LNCAP (cell line): ENCODE measurements at regions not wholly inside any gene's neighbourhood (a gene's known extent, or its start where the extent isn't known, plus 50 kb on each side); places are given as distances from the start of the nearest gene placed in this dataset.

Experiments
- TF ChIP-seq, protein P1 (sequence below): fragments of 450-650 bp; IDR thresholded peaks from 2 replicates; pipeline ENCODE4 v1.5.1; 2017; ENCODE audit warnings: mild to moderate bottlenecking

- TF ChIP-seq, protein P1, sequence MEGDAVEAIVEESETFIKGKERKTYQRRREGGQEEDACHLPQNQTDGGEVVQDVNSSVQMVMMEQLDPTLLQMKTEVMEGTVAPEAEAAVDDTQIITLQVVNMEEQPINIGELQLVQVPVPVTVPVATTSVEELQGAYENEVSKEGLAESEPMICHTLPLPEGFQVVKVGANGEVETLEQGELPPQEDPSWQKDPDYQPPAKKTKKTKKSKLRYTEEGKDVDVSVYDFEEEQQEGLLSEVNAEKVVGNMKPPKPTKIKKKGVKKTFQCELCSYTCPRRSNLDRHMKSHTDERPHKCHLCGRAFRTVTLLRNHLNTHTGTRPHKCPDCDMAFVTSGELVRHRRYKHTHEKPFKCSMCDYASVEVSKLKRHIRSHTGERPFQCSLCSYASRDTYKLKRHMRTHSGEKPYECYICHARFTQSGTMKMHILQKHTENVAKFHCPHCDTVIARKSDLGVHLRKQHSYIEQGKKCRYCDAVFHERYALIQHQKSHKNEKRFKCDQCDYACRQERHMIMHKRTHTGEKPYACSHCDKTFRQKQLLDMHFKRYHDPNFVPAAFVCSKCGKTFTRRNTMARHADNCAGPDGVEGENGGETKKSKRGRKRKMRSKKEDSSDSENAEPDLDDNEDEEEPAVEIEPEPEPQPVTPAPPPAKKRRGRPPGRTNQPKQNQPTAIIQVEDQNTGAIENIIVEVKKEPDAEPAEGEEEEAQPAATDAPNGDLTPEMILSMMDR = no peak
These were observed 81.6 kb upstream of the ICA1 start for GRCh38 chr7:8343556-8343955.

DNA sequence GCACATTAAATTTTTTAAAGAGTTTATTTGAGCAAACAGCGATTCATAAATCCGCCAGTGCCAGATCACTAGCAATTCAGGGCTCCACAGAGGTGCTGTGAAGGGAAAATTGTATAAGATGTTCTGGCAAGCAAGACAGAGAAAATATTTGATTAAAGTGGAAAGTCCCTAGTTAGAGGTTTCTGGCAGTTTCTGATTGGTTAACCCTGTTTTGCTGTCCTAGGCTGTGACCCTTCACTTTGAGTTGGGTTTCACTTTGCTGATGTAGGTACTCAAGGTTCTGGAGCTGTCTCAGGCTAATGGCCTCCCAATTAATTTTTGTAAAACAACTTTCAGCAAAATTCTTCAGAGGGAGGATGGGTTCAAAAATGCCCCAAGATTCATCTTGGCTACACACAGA lies 79.4 kb upstream of the NXPH1 start:
- TF ChIP-seq, protein P1 = no peak

DNA sequence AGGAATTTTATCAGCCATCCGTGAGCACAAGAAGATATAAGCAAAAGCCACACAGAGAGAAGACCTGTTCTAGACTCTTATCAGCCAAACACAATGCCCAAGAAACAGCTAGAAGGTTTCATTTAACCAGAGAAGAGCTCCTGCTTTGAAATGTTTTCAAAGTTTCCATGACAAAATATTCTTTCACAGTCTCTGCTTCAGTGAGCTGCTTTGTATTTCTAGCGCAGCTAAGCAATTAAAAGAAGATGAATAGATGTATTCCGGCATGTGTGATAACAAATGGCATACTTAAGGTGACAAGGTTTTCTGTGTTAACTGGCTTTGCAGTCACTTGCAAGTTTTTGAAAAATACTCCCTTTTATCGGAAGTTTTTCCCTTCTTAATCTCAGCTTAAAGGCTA lies 78.9 kb upstream of the NXPH1 start:
- TF ChIP-seq, protein P1 = no peak

DNA sequence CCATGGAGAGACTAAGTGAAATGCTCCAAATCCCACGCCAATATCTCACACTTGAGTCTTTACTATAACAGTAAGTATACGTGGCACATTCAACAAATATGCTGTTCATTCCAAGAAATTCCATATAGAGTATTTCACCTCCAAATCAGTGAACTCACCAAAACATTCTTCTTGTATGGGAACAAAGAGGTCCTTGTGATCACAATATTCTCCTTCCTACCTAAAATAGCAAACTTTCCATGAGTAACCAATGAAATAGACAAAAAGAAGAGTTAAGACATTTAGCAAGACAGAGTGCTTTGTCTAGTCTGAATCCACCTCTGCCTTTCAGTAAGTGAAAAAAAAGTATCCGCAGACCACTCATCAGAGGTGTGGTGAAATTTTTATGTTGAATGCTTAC lies 77.3 kb upstream of the NXPH1 start:
- TF ChIP-seq, protein P1 = no peak

GRCh38 chr7:8357536-8357935 lies 75.9 kb upstream of the NXPH1 start:
- TF ChIP-seq, protein P1 = no peak

- TF ChIP-seq, protein P1 = no peak
These were observed 72.8 kb upstream of the NXPH1 start for GRCh38 chr7:8360564-8361153.

DNA sequence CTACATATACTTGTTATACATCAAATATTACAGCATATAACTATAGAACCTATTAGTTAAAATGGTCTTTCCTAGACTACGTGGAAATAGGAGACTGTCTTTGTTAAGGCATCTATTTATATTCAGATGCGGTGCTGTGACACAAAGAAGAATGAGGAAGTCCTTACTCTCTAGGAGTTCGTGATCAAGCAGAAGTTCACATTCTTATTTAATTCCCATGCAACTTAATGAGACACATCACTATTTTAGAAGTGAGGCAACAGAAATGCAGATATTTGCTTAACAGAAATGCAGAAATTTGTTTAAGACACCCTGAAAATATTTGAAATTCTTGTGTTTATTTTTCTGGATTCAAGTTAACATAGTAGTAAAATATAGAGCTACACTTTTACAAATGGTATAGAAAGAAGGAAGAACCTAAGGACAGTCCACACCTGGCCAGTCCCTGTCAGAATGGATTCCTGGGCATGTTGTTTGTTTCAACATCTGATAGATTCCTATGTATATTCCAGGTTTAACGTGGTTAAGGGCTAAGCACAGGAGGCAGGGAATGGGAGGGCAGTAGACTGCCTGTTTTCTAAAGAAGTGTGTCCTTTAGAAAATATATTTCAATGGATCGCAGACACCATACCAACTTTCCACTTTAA lies 70.6 kb upstream of the NXPH1 start:
- TF ChIP-seq, protein P1 = no peak
